MCF 10A (cell line): ENCODE measurements at regions not wholly inside any gene's neighbourhood (a gene's known extent, or its start where the extent isn't known, plus 50 kb on each side); places are given as distances from the start of the nearest gene placed in this dataset.
"Not testable (repeated sequence)": the region's sequence is repeated elsewhere in the genome, so short reads cannot be mapped to it uniquely, and the experiment has no call there.

Source experiments
- BruUV-seq: library from RNA; stranded (reverse); fragments of 400-500 nt; replicated peaks from 2 replicates; lab custom pipeline; 2021; lab: Mats Ljungman, UMichigan
- CTCF ChIA-PET: fragments of 300-600 bp; sonication (Branson Sonifier 250); formaldehyde crosslinking; extraction: SDS; loops from one replicate; lab custom pipeline; 2021; ENCODE audit warnings: antibody characterized with exemption, inconsistent platforms; lab: Yijun Ruan, JAX
- POLR2A ChIA-PET: fragments of 300-600, 350-650 bp; sonication (Branson Sonifier 250); formaldehyde crosslinking; extraction: SDS; loops from one replicate; lab custom pipeline; 2020; ENCODE audit warnings: antibody characterized with exemption, inconsistent platforms; lab: Yijun Ruan, JAX
- DNase-seq: peaks from one replicate; pipeline ENCODE4 v3.0.0-alpha.2; 2018; ENCODE audit not compliant: unreplicated experiment
- H3K27ac Mint-ChIP-seq: one replicate; pipeline ENCODE4 v1.8.0; 2022; ENCODE audit warnings: mild to moderate bottlenecking, low read depth, mixed read lengths; ENCODE audit not compliant: unreplicated experiment
- H3K27me3 Mint-ChIP-seq: one replicate; pipeline ENCODE4 v1.8.0; 2022; ENCODE audit warnings: mixed read lengths; ENCODE audit not compliant: insufficient read depth, unreplicated experiment
- H3K36me3 Mint-ChIP-seq: one replicate; pipeline ENCODE4 v1.8.0; 2022; ENCODE audit warnings: mild to moderate bottlenecking, moderate library complexity, mixed read lengths; ENCODE audit not compliant: insufficient read depth, unreplicated experiment
- H3K4me1 Mint-ChIP-seq: one replicate; pipeline ENCODE4 v1.8.0; 2022; ENCODE audit warnings: mixed read lengths; ENCODE audit not compliant: insufficient read depth, unreplicated experiment
- H3K4me3 Mint-ChIP-seq: one replicate; pipeline ENCODE4 v1.8.0; 2022; ENCODE audit warnings: mild to moderate bottlenecking, moderate library complexity, mixed read lengths; ENCODE audit not compliant: unreplicated experiment
- H3K9me3 Mint-ChIP-seq: one replicate; pipeline ENCODE4 v1.8.0; 2022; ENCODE audit warnings: mixed read lengths; ENCODE audit not compliant: unreplicated experiment
- CTCF ChIP-seq: fragments of 200-600 bp; IDR thresholded peaks from one replicate; pipeline ENCODE4 v1.8.0; 2022; ENCODE audit warnings: antibody characterized with exemption, mild to moderate bottlenecking; ENCODE audit not compliant: unreplicated experiment
- intact Hi-C: fragments of 100-400 bp; cut with micrococcal nuclease; formaldehyde crosslinking; loops from 2 replicates; pipeline ENCODE4 v1.14.1; 2022

GRCh38 chr11:110514967-110515366, 85.2 kb downstream of the FDX1 start:
- BruUV-seq, result no TSS peak
- Mint-ChIP-seq H3K9me3 (peaks cover 8% of the 10 kb centered on the region), H3K27me3 (no peaks in the 10 kb centered on the region), H3K4me1 (peaks cover 8% of the 10 kb centered on the region), H3K36me3 (no peaks in the 10 kb centered on the region), H3K27ac (no peak overlapping the region), H3K4me3 (no peak overlapping the region)
- ChIA-PET POLR2A (no interaction called here), CTCF (interaction anchor here (0.9 kb wide), 1 partner anchor 65 kb away, joined by 4 read pairs; no protein-coding TSS in a partner anchor)
- TF ChIP-seq CTCF, result no peak
- DNase-seq, result no peak
- intact Hi-C loops, result no loop called here

- BruUV-seq, H3K36me3 Mint-ChIP-seq, H3K9me3 Mint-ChIP-seq, POLR2A ChIA-PET, H3K4me3 Mint-ChIP-seq, intact Hi-C loops, DNase-seq, H3K27ac Mint-ChIP-seq, H3K27me3 Mint-ChIP-seq, H3K4me1 Mint-ChIP-seq: not testable (repeated sequence)
- CTCF ChIA-PET, result interaction anchor here (0.5 to 0.7 kb wide), 2 partner anchors 13 to 603 kb away, joined by 3 read pairs; no protein-coding TSS in a partner anchor
These were observed 87.6 kb downstream of the FDX1 start for GRCh38 chr11:110517381-110517780.

- ChIA-PET POLR2A (interaction anchor here (0.7 kb wide), 1 partner anchor 712 kb away, joined by 3 read pairs; no protein-coding TSS in a partner anchor), CTCF (interaction anchor here (0.7 kb wide), 1 partner anchor 90 kb away, joined by 3 read pairs; no protein-coding TSS in a partner anchor)
- H3K4me3 Mint-ChIP-seq, result no peak overlapping the region
- no TSS peak for BruUV-seq
- no peaks in the 10 kb centered on the region for H3K27me3 Mint-ChIP-seq
- no peaks in the 10 kb centered on the region for H3K36me3 Mint-ChIP-seq
- intact Hi-C loops, result no loop called here
- H3K27ac Mint-ChIP-seq, result no peak overlapping the region
- peaks cover 8% of the 10 kb centered on the region for H3K9me3 Mint-ChIP-seq
- peaks cover 11% of the 10 kb centered on the region for H3K4me1 Mint-ChIP-seq
- peak; percentile 27 for DNase-seq
- no peak for TF ChIP-seq CTCF
These were observed 89.2 kb downstream of the FDX1 start for GRCh38 chr11:110518809-110519514.

GRCh38 chr11:110519796-110520195, 90.0 kb downstream of the FDX1 start:
- peaks cover 19% of the 10 kb centered on the region for H3K4me1 Mint-ChIP-seq
- intact Hi-C loops, result no loop called here
- no peak overlapping the region for H3K4me3 Mint-ChIP-seq
- BruUV-seq, result no TSS peak
- no peaks in the 10 kb centered on the region for H3K27me3 Mint-ChIP-seq
- no peak overlapping the region for H3K27ac Mint-ChIP-seq
- peaks cover 8% of the 10 kb centered on the region for H3K9me3 Mint-ChIP-seq
- TF ChIP-seq CTCF, result no peak
- H3K36me3 Mint-ChIP-seq, result no peaks in the 10 kb centered on the region
- DNase-seq, result no peak
- ChIA-PET CTCF (no interaction called here), POLR2A (no interaction called here)
